WTC11 (cell line): ENCODE measurements at regions not wholly inside any gene's neighbourhood (a gene's known extent, or its start where the extent isn't known, plus 50 kb on each side); places are given as distances from the start of the nearest gene placed in this dataset.

Experiments
- ATAC-seq: fragments of 200-7000 bp; cut with Tn5 transposase; 2 replicates; pipeline ENCODE4 v1.10.0; 2021; ENCODE audit warnings: mild to moderate bottlenecking, moderate library complexity
- CTCF ChIA-PET: fragments of 300-600 bp; sonication (Branson Sonifier 250); formaldehyde crosslinking; loops from one replicate; lab custom pipeline; 2021; ENCODE audit warnings: antibody characterized with exemption; lab: Charles Lee
- POLR2A ChIA-PET: fragments of 350-600 bp; sonication (Branson Sonifier 250); formaldehyde crosslinking; loops from one replicate; lab custom pipeline; 2021; ENCODE audit warnings: antibody characterized with exemption; lab: Charles Lee
- DNase-seq: peaks from one replicate; pipeline ENCODE4 v3.0.0; 2021; ENCODE audit warnings: low spot score
- H3K27ac Mint-ChIP-seq: 2 replicates; pipeline ENCODE4 v1.8.0; 2021; ENCODE audit warnings: mixed read lengths
- H3K27me3 Mint-ChIP-seq: 2 replicates; pipeline ENCODE4 v1.8.0; 2021; ENCODE audit warnings: low read depth, mild to moderate bottlenecking, moderate library complexity, mixed read lengths
- H3K36me3 Mint-ChIP-seq: 2 replicates; pipeline ENCODE4 v1.8.0; 2021; ENCODE audit warnings: mixed read lengths
- H3K4me1 Mint-ChIP-seq: 2 replicates; pipeline ENCODE4 v1.8.0; 2022; ENCODE audit warnings: mixed read lengths
- H3K4me3 Mint-ChIP-seq: 2 replicates; pipeline ENCODE4 v1.8.0; 2021; ENCODE audit warnings: mild to moderate bottlenecking, moderate library complexity, mixed read lengths
- H3K9me3 Mint-ChIP-seq: 2 replicates; pipeline ENCODE4 v1.8.0; 2021; ENCODE audit warnings: mixed read lengths
- ATF3 ChIP-seq: sonication (generic); formaldehyde crosslinking; conservative IDR thresholded peaks from 2 replicates; pipeline ENCODE4 v1.8.1; 2022; ENCODE audit warnings: mild to moderate bottlenecking, missing genetic modification reagents
- CDX4 ChIP-seq: fragments of 250-450 bp; sonication (Bioruptor Pico); IDR thresholded peaks from 2 replicates; pipeline ENCODE4 v1.9.0; 2021; ENCODE audit warnings: moderate library complexity, mild to moderate bottlenecking, inconsistent platforms, borderline replicate concordance
- CREB1 ChIP-seq: sonication (generic); formaldehyde crosslinking; IDR thresholded peaks from 2 replicates; pipeline ENCODE4 v1.8.0; 2023; ENCODE audit warnings: mild to moderate bottlenecking, missing genetic modification reagents
- E2F1 ChIP-seq: sonication (generic); formaldehyde crosslinking; IDR thresholded peaks from 2 replicates; pipeline ENCODE4 v1.8.0; 2022; ENCODE audit warnings: mild to moderate bottlenecking, missing genetic modification reagents
- ELF4 ChIP-seq: sonication (generic); formaldehyde crosslinking; IDR thresholded peaks from 2 replicates; pipeline ENCODE4 v1.8.1; 2022; ENCODE audit warnings: low read depth, mild to moderate bottlenecking, moderate library complexity, missing genetic modification reagents
- GRHL2 ChIP-seq: fragments of 250-450 bp; sonication (Bioruptor Pico); IDR thresholded peaks from 2 replicates; pipeline ENCODE4 v1.8.0; 2022; ENCODE audit warnings: mild to moderate bottlenecking, moderate library complexity; ENCODE audit not compliant: insufficient replicate concordance, severe bottlenecking
- IRF1 ChIP-seq: sonication (generic); formaldehyde crosslinking; IDR thresholded peaks from 2 replicates; pipeline ENCODE4 v1.8.0; 2023; ENCODE audit warnings: missing genetic modification reagents
- KAT7 ChIP-seq: sonication (generic); formaldehyde crosslinking; IDR thresholded peaks from 2 replicates; pipeline ENCODE4 v1.8.1; 2023; ENCODE audit warnings: missing genetic modification reagents, mild to moderate bottlenecking, borderline replicate concordance
- MLX ChIP-seq: sonication (generic); formaldehyde crosslinking; IDR thresholded peaks from 2 replicates; pipeline ENCODE4 v1.8.1; 2023; ENCODE audit warnings: mild to moderate bottlenecking, missing genetic modification reagents, moderate library complexity
- NFATC4 ChIP-seq: fragments of 250-450 bp; sonication (Bioruptor Pico); IDR thresholded peaks from 2 replicates; pipeline ENCODE4 v1.9.0; 2021; ENCODE audit warnings: mild to moderate bottlenecking
- NR2C2 ChIP-seq: sonication (generic); formaldehyde crosslinking; IDR thresholded peaks from 2 replicates; pipeline ENCODE4 v1.8.0; 2022; ENCODE audit warnings: mild to moderate bottlenecking, missing genetic modification reagents
- OVOL2 ChIP-seq: fragments of 250-450 bp; sonication (Bioruptor Pico); IDR thresholded peaks from 2 replicates; pipeline ENCODE4 v1.9.0; 2021; ENCODE audit warnings: mild to moderate bottlenecking, borderline replicate concordance
- PRDM15 ChIP-seq: sonication (generic); formaldehyde crosslinking; IDR thresholded peaks from 2 replicates; pipeline ENCODE4 v1.8.0; 2022; ENCODE audit warnings: missing genetic modification reagents
- SP1 ChIP-seq: sonication (generic); formaldehyde crosslinking; conservative IDR thresholded peaks from 2 replicates; pipeline ENCODE4 v1.8.1; 2022; ENCODE audit warnings: missing genetic modification reagents
- TP53 ChIP-seq: sonication (generic); formaldehyde crosslinking; IDR thresholded peaks from 2 replicates; pipeline ENCODE4 v1.8.1; 2023; ENCODE audit warnings: mild to moderate bottlenecking, missing genetic modification reagents
- USF1 ChIP-seq: sonication (generic); formaldehyde crosslinking; IDR thresholded peaks from 2 replicates; pipeline ENCODE4 v1.8.0; 2022; ENCODE audit warnings: mild to moderate bottlenecking, missing genetic modification reagents
- ZNF138 ChIP-seq: sonication (generic); formaldehyde crosslinking; conservative IDR thresholded peaks from 2 replicates; pipeline ENCODE4 v1.8.1; 2022; ENCODE audit warnings: mild to moderate bottlenecking, moderate library complexity, missing genetic modification reagents
- ZNF281 ChIP-seq: sonication (generic); formaldehyde crosslinking; IDR thresholded peaks from 2 replicates; pipeline ENCODE4 v1.8.0; 2023; ENCODE audit warnings: mild to moderate bottlenecking, missing genetic modification reagents
- ZNF425 ChIP-seq: fragments of 250-450 bp; sonication (Bioruptor Pico); conservative IDR thresholded peaks from 2 replicates; pipeline ENCODE4 v1.9.0; 2021; ENCODE audit warnings: mild to moderate bottlenecking
- ZNF512 ChIP-seq: sonication (generic); formaldehyde crosslinking; IDR thresholded peaks from 2 replicates; pipeline ENCODE4 v1.8.1; 2022; ENCODE audit warnings: missing genetic modification reagents, borderline replicate concordance

- CTCF ChIA-PET, result no interaction called here
- Mint-ChIP-seq H3K4me3 (no peak overlapping the region), H3K4me1 (peaks cover 8% of the 10 kb centered on the region), H3K36me3 (no peaks in the 10 kb centered on the region), H3K27me3 (no peaks in the 10 kb centered on the region), H3K9me3 (peaks cover 8% of the 10 kb centered on the region; the same call in 1 of the 2 replicates), H3K27ac (no peak overlapping the region)
- DNase-seq, result no peak
- no peak for ATAC-seq
- TF ChIP-seq GRHL2, result no peak
- TF ChIP-seq SP1, result no peak
- no peak for TF ChIP-seq ZNF138
- TF ChIP-seq ZNF281 (CRISPR knock-in tag), result no peak
- no peak for TF ChIP-seq USF1 (CRISPR knock-in tag)
- TF ChIP-seq E2F1 (CRISPR knock-in tag), result no peak
- no peak for TF ChIP-seq NFATC4 (CRISPR knock-in tag)
- no peak for TF ChIP-seq TP53
- no peak for TF ChIP-seq PRDM15
- TF ChIP-seq ZNF425 (CRISPR knock-in tag), result no peak
- no peak for TF ChIP-seq OVOL2
- no peak for TF ChIP-seq ATF3
- TF ChIP-seq ELF4 (CRISPR knock-in tag), result no peak
- TF ChIP-seq NR2C2, result no peak
- TF ChIP-seq ZNF512 (CRISPR knock-in tag), result no peak
- TF ChIP-seq CREB1 (CRISPR knock-in tag), result no peak
- no peak for TF ChIP-seq KAT7 (CRISPR knock-in tag)
- TF ChIP-seq IRF1, result no peak
- no peak for TF ChIP-seq CDX4 (CRISPR knock-in tag)
- TF ChIP-seq MLX (CRISPR knock-in tag), result no peak
- POLR2A ChIA-PET, result no interaction called here
These were observed 1111.4 kb downstream of the FLRT2 start for GRCh38 chr14:86641310-86641709.
